H1 (cell line): ENCODE measurements at regions not wholly inside any gene's neighbourhood (a gene's known extent, or its start where the extent isn't known, plus 50 kb on each side); places are given as distances from the start of the nearest gene placed in this dataset.

Source experiments
- CTCF ChIA-PET: fragments of 300-600 bp; sonication (Branson Sonifier 250); formaldehyde crosslinking; loops from one replicate; lab custom pipeline; 2021; ENCODE audit not compliant: partially characterized antibody; lab: Charles Lee
- POLR2A ChIA-PET: fragments of 300-600 bp; sonication (Branson Sonifier 250); formaldehyde crosslinking; loops from one replicate; lab custom pipeline; 2021; ENCODE audit warnings: inconsistent platforms; ENCODE audit not compliant: partially characterized antibody; lab: Charles Lee
- DNase-seq, 2 experiments: peaks; one replicate each; pipeline versions ENCODE4 v3.0.0 to v3.0.0-alpha.2; 2010 to 2022; ENCODE audit warnings: low spot score in 2 of 2, low read depth in 1 of 2, mixed read lengths in 1 of 2
- FAIRE-seq: peaks from 2 replicates; lab custom pipeline; 2011; peaks lifted over from hg19 to GRCh38; lab: Jason Lieb, UNC
- H2AFZ ChIP-seq: 2 replicates; pipeline ENCODE4 v1.8.1; 2012; ENCODE audit warnings: low read length, inconsistent platforms
- H2AK5ac ChIP-seq: 2 replicates; pipeline ENCODE4 v1.6.1; 2013; ENCODE audit warnings: low read depth, low read length
- H2BK120ac ChIP-seq: replicated peaks from 2 replicates; pipeline ENCODE3; 2013; ENCODE audit warnings: low read depth, low read length, inconsistent platforms
- H2BK12ac ChIP-seq: 2 replicates; pipeline ENCODE4 v1.6.1; 2013; ENCODE audit warnings: low read depth, low read length
- H2BK15ac ChIP-seq: 2 replicates; pipeline ENCODE4 v1.6.1; 2013; ENCODE audit warnings: low read length
- H2BK20ac ChIP-seq: 2 replicates; pipeline ENCODE4 v1.6.1; 2013; ENCODE audit warnings: low read length
- H2BK5ac ChIP-seq: 2 replicates; pipeline ENCODE4 v1.6.1; 2013; ENCODE audit warnings: low read depth, low read length
- H3K14ac ChIP-seq: 2 replicates; pipeline ENCODE4 v1.6.1; 2013; ENCODE audit warnings: inconsistent platforms; ENCODE audit not compliant: insufficient read length
- H3K18ac ChIP-seq: 2 replicates; pipeline ENCODE4 v1.6.1; 2013; ENCODE audit warnings: low read length; ENCODE audit errors: extremely low read depth
- H3K23ac ChIP-seq: 2 replicates; pipeline ENCODE4 v1.6.1; 2013; ENCODE audit warnings: inconsistent platforms; ENCODE audit not compliant: insufficient read length
- H3K23me2 ChIP-seq: 2 replicates; pipeline ENCODE4 v1.6.1; 2013; ENCODE audit warnings: low read depth, low read length
- H3K27ac ChIP-seq: 2 replicates; pipeline ENCODE4 v1.6.1; 2011; ENCODE audit warnings: low read depth, low read length, inconsistent platforms
- H3K27me3 ChIP-seq, 4 experiments: replicated peaks in 1 of 4; 1 replicate in 1 of 4; 2 replicates in 3 of 4; pipeline versions ENCODE4 v1.6.1 to v1.8.1; 2011 to 2013; ENCODE audit warnings: low read length in 3 of 4, mild to moderate bottlenecking in 3 of 4, inconsistent platforms in 2 of 4, mixed read lengths in 2 of 4, moderate library complexity in 1 of 4; ENCODE audit not compliant: control insufficient read depth in 3 of 4, insufficient read depth in 3 of 4; ENCODE audit errors: extremely low read depth in 1 of 4
- H3K36me3 ChIP-seq, 4 experiments: 2 replicates each; pipeline versions ENCODE4 v1.6.1 to v1.8.1; 2011 to 2013; ENCODE audit warnings: mild to moderate bottlenecking in 4 of 4, low read length in 3 of 4, moderate library complexity in 2 of 4, control low read depth in 1 of 4, inconsistent platforms in 1 of 4; ENCODE audit not compliant: insufficient read depth in 4 of 4, control insufficient read depth in 2 of 4
- H3K4ac ChIP-seq: replicated peaks from 2 replicates; pipeline ENCODE3; 2013; ENCODE audit warnings: low read length, low read depth, mixed read lengths, inconsistent platforms; ENCODE audit not compliant: insufficient read length
- H3K4me1 ChIP-seq, 4 experiments: replicated peaks in 1 of 4; 1 replicate in 1 of 4; 2 replicates in 3 of 4; pipeline versions ENCODE4 v1.6.1 to v1.8.1; 2011 to 2013; ENCODE audit warnings: low read length in 3 of 4, inconsistent platforms in 2 of 4, mixed read lengths in 1 of 4; ENCODE audit not compliant: insufficient read depth in 4 of 4, control insufficient read depth in 3 of 4
- H3K4me2 ChIP-seq, 2 experiments: 2 replicates each; pipeline versions ENCODE4 v1.6.1 to v1.8.1; 2011 to 2013; ENCODE audit warnings: low read depth in 2 of 2, low read length in 2 of 2, control low read depth in 1 of 2, inconsistent platforms in 1 of 2, mild to moderate bottlenecking in 1 of 2; ENCODE audit not compliant: insufficient read depth in 1 of 2
- H3K4me3 ChIP-seq, 4 experiments: fragments of 200-600, 300-600 bp in 1 of 4; sonication (generic), shearing (Covaris generic), sonication (Bioruptor Twin) in 1 of 4; 2 replicates each; pipeline versions ENCODE4 v1.5.1 to v1.8.1; 2011 to 2016; ENCODE audit warnings: low read length in 4 of 4, low read depth in 3 of 4, control low read depth in 2 of 4, inconsistent platforms in 2 of 4, mild to moderate bottlenecking in 2 of 4, mixed read lengths in 1 of 4, moderate library complexity in 1 of 4; ENCODE audit not compliant: insufficient read depth in 2 of 4; ENCODE audit errors: extremely low read depth in 1 of 4
- H3K56ac ChIP-seq: replicated peaks from 2 replicates; pipeline ENCODE3; 2013; ENCODE audit warnings: low read depth, mild to moderate bottlenecking, mixed read lengths, low read length, inconsistent platforms; ENCODE audit not compliant: insufficient read length
- H3K79me1 ChIP-seq: 2 replicates; pipeline ENCODE4 v1.6.1; 2013; ENCODE audit warnings: low read depth, low read length, control low read depth
- H3K79me2 ChIP-seq, 2 experiments: 2 replicates each; pipeline versions ENCODE4 v1.6.1 to v1.8.1; 2012 to 2013; ENCODE audit warnings: low read length in 2 of 2, mild to moderate bottlenecking in 2 of 2, inconsistent platforms in 1 of 2; ENCODE audit not compliant: insufficient read depth in 2 of 2, control insufficient read depth in 1 of 2
- H3K9ac ChIP-seq, 4 experiments: replicated peaks in 1 of 4; 1 replicate in 1 of 4; 2 replicates in 3 of 4; pipeline versions ENCODE4 v1.6.1 to v1.8.1; 2011 to 2013; ENCODE audit warnings: low read depth in 3 of 4, low read length in 3 of 4, control low read depth in 2 of 4, mild to moderate bottlenecking in 2 of 4, moderate library complexity in 2 of 4, inconsistent platforms in 1 of 4; ENCODE audit errors: extremely low read depth in 1 of 4
- H3K9me3 ChIP-seq, 2 experiments: 2 replicates each; pipeline versions ENCODE4 v1.6.1 to v1.8.1; 2012 to 2013; ENCODE audit warnings: mild to moderate bottlenecking in 2 of 2, moderate library complexity in 2 of 2, control low read depth in 1 of 2, inconsistent platforms in 1 of 2, low read depth in 1 of 2, low read length in 1 of 2, mixed read lengths in 1 of 2; ENCODE audit not compliant: insufficient read depth in 2 of 2
- H4K20me1 ChIP-seq, 2 experiments: replicated peaks in 1 of 2; 2 replicates each; pipeline versions ENCODE3 to v1.8.1; 2011 to 2013; ENCODE audit warnings: inconsistent platforms in 2 of 2, low read length in 2 of 2, mild to moderate bottlenecking in 1 of 2; ENCODE audit not compliant: insufficient read depth in 2 of 2, control insufficient read depth in 1 of 2
- H4K5ac ChIP-seq: 2 replicates; pipeline ENCODE4 v1.6.1; 2013; ENCODE audit warnings: low read length, low read depth, mixed read lengths, inconsistent platforms; ENCODE audit not compliant: insufficient read length
- H4K8ac ChIP-seq: 2 replicates; pipeline ENCODE4 v1.8.0; 2013; ENCODE audit warnings: mild to moderate bottlenecking, moderate library complexity, low read length, inconsistent platforms; ENCODE audit not compliant: insufficient read depth; ENCODE audit errors: extremely low read depth
- H4K91ac ChIP-seq: replicated peaks from 2 replicates; pipeline ENCODE3; 2013; ENCODE audit warnings: low read length, mixed read lengths, inconsistent platforms; ENCODE audit not compliant: insufficient read length
- CHD1 ChIP-seq: IDR thresholded peaks from 2 replicates; pipeline ENCODE4 v1.6.1; 2012; ENCODE audit warnings: low read depth, low read length, improper control_type of control experiment
- CTBP2 ChIP-seq: IDR thresholded peaks from 2 replicates; pipeline ENCODE4 v1.7.0; 2011; ENCODE audit warnings: borderline replicate concordance, mild to moderate bottlenecking, moderate library complexity, mixed read lengths, low read length; ENCODE audit not compliant: insufficient read depth, insufficient read length
- GABPA ChIP-seq: IDR thresholded peaks from 2 replicates; pipeline ENCODE4 v1.6.1; 2011; ENCODE audit warnings: mild to moderate bottlenecking, low read length, moderate library complexity, borderline replicate concordance; ENCODE audit not compliant: insufficient read depth
- GTF2F1 ChIP-seq: IDR thresholded peaks from 2 replicates; pipeline ENCODE4 v1.6.1; 2012; ENCODE audit warnings: low read depth, low read length, improper control_type of control experiment, borderline replicate concordance
- PHF8 ChIP-seq: fragments of 200-600 bp; sonication (generic); conservative IDR thresholded peaks from 2 replicates; pipeline ENCODE4 v1.7.1; 2012; ENCODE audit warnings: low read depth, mild to moderate bottlenecking, inconsistent platforms, low read length, moderate library complexity
- SIN3A ChIP-seq, 2 experiments: IDR thresholded peaks in 1 of 2; conservative IDR thresholded peaks in 1 of 2; 2 replicates each; pipeline ENCODE4 v1.6.1; 2011 to 2012; ENCODE audit warnings: low read length in 2 of 2, improper control_type of control experiment in 1 of 2, low read depth in 1 of 2, mild to moderate bottlenecking in 1 of 2
- SUZ12 ChIP-seq: fragments of 200-600 bp; sonication (generic); IDR thresholded peaks from 2 replicates; pipeline ENCODE4 v1.6.1; 2012; ENCODE audit warnings: mild to moderate bottlenecking, inconsistent platforms, low read length, moderate library complexity, mixed read lengths
- TBP ChIP-seq: IDR thresholded peaks from 2 replicates; pipeline ENCODE4 v1.6.1; 2011; ENCODE audit warnings: low read depth, low read length, improper control_type of control experiment
- TCF12 ChIP-seq: IDR thresholded peaks from 2 replicates; pipeline ENCODE4 v1.6.1; 2011; ENCODE audit warnings: low read depth, mild to moderate bottlenecking, low read length
- USF2 ChIP-seq: IDR thresholded peaks from 2 replicates; pipeline ENCODE4 v1.6.1; 2011; ENCODE audit warnings: low read length, improper control_type of control experiment
- WGBS, 2 experiments: shearing (Covaris generic) in 1 of 2; methylation state at CpG; one replicate each; pipeline versions ENCODE4 v1.1.6 to v1.1.7; 2013 to 2015; ENCODE audit warnings: low lambda C conversion rate in 2 of 2, mixed read lengths in 2 of 2, inconsistent platforms in 1 of 2, low coverage in 1 of 2, missing lambda C conversion rate in 1 of 2; ENCODE audit not compliant: insufficient replicate concordance in 2 of 2, insufficient coverage in 1 of 2, insufficient read length in 1 of 2; ENCODE audit errors: extremely low coverage in 1 of 2, missing lambda C conversion rate in 1 of 2; 5-methylcytosine and 5-hydroxymethylcytosine counted together

DNA sequence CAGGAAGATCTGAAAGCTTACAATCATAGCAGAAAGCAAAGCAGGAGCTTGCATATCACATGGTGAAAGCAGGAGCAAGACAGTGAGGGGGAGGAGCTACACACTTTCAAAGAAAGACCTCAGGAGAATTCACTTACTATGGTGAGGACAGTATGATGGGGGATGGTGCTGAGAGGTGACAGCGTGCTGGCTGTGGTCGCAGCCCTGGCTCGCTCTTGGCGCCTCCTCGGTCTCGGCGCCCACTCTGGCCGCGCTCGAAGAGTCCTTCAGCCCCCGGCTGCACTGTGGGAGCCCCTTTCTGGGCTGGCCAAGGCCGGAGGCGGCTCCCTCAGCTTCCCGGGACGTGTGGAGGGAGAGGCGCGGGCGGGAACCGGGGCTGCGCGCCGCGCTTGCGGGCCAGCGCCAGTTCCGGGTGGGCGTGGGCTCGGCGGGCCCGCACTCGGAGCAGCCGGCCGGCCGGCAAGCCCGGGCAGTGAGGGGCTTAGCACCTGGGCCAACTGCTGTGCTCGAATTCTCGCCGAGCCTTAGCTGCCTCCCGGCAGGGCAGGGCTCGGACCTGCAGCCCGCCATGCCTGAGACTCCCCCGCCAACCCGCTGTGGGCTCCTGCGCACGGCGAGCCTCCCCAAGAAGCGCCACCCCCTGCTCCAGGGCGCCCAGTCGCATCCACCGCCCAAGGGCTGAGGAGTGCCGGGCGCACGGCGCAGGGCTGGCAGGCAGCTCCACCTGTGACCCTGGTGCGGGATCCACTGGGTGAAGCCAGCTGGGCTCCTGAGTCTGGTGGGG lies 131.9 kb upstream of the SPATS2L start:
- H2BK20ac ChIP-seq, result no peak overlapping the region; the same call in 1 of the 2 replicates
- no peak overlapping the region for H2AK5ac ChIP-seq
- H3K18ac ChIP-seq, result no peak overlapping the region
- H3K4me3 ChIP-seq, result no peak overlapping the region
- no peak overlapping the region for H3K4ac ChIP-seq
- H4K20me1 ChIP-seq, result no peaks in the 10 kb centered on the region
- ChIA-PET POLR2A (interaction anchor here (0.6 to 0.7 kb wide), 2 partner anchors 28 to 167 kb away, joined by 3 read pairs; no protein-coding TSS in a partner anchor), CTCF (interaction anchor here (0.6 to 2.3 kb wide), 2 partner anchors 19 to 25 kb away, joined by 3 to 11 read pairs; no protein-coding TSS in a partner anchor)
- H3K9ac ChIP-seq, result no peak overlapping the region
- no peak for FAIRE-seq
- WGBS, 2 experiments, result 96% methylated on average over 35 of the region's 55 CpGs; no CpG with 5 or more reads in 1 of the 2 experiments
- no peaks in the 10 kb centered on the region for H3K79me1 ChIP-seq
- H4K8ac ChIP-seq, result no peak overlapping the region
- H4K91ac ChIP-seq, result no peak overlapping the region
- no peaks in the 10 kb centered on the region for H3K36me3 ChIP-seq
- H3K23ac ChIP-seq, result no peak overlapping the region
- no peak overlapping the region for H3K56ac ChIP-seq
- 0 out of 7 replicates have a peak, but pooled peaks cover 0 to 2% (median 0%) of the 10 kb centered on the region in 4 experiments for H3K4me1 ChIP-seq
- no peak overlapping the region for H3K27ac ChIP-seq
- no peak overlapping the region for H2BK15ac ChIP-seq
- no peak overlapping the region for H3K4me2 ChIP-seq
- H3K14ac ChIP-seq, result no peak overlapping the region
- H2BK5ac ChIP-seq, result no peak overlapping the region
- H2AFZ ChIP-seq, result peak overlapping the region; percentile 71; the same call in 1 of the 2 replicates
- DNase-seq, result no peak
- H2BK12ac ChIP-seq, result no peak overlapping the region
- H3K79me2 ChIP-seq, result no peaks in the 10 kb centered on the region
- no peak overlapping the region for H2BK120ac ChIP-seq
- peaks cover 3 to 8% of the 10 kb centered on the region in 2 experiments; a peak in 3 of 4 replicates for H3K9me3 ChIP-seq
- no peak overlapping the region for H4K5ac ChIP-seq
- no peaks in the 10 kb centered on the region for H3K27me3 ChIP-seq
- H3K23me2 ChIP-seq, result no peaks in the 10 kb centered on the region
- no peak for TF ChIP-seq PHF8
- TF ChIP-seq SUZ12, result no peak
- no peak for TF ChIP-seq GTF2F1
- TF ChIP-seq USF2, result no peak
- TF ChIP-seq SIN3A (conservative IDR thresholded peaks at IDR 0.05 in 1 of 2, IDR thresholded peaks at IDR 0.05 in 1 of 2; ENCODE audit: low read depth in 1 of 2, low read length in 2 of 2), result no peak
- no peak for TF ChIP-seq TCF12
- TF ChIP-seq GABPA, result no peak
- no peak for TF ChIP-seq TBP
- no peak for TF ChIP-seq CHD1
- TF ChIP-seq CTBP2, result no peak
